ENCODE measurements at regions not wholly inside any gene's neighbourhood (a gene's known extent, or its start where the extent isn't known, plus 50 kb on each side); places are given as distances from the start of the nearest gene placed in this dataset.

DNA sequence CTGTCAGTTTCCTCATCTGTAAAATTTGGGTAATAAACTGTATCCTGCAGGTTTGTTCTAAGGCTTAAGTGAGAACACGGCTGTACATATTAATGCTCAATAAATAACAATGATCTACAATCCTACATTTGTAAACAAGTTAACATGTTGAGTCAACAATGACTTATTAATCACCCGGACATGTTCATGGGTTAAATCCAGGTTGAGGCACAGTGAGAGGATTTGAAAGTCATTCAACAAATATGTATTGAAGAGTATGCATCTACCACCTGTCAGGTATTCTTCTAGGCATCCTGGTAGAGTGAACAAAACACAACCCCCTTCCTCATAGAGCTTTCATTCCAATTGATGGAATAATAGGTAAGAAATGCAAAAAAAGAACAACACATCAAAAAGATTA lies 554.7 kb upstream of the SLC35B3 start:
- ATAC-seq (no peak), DNase-seq (no peak)
- H3K27me3 ChIP-seq (ENCODE audit: control insufficient read depth, insufficient read depth, low read length): no peaks in the 10 kb centered on the region
- H3K36me3 Mint-ChIP-seq: no peaks in the 10 kb centered on the region
- TF ChIP-seq, protein P1, sequence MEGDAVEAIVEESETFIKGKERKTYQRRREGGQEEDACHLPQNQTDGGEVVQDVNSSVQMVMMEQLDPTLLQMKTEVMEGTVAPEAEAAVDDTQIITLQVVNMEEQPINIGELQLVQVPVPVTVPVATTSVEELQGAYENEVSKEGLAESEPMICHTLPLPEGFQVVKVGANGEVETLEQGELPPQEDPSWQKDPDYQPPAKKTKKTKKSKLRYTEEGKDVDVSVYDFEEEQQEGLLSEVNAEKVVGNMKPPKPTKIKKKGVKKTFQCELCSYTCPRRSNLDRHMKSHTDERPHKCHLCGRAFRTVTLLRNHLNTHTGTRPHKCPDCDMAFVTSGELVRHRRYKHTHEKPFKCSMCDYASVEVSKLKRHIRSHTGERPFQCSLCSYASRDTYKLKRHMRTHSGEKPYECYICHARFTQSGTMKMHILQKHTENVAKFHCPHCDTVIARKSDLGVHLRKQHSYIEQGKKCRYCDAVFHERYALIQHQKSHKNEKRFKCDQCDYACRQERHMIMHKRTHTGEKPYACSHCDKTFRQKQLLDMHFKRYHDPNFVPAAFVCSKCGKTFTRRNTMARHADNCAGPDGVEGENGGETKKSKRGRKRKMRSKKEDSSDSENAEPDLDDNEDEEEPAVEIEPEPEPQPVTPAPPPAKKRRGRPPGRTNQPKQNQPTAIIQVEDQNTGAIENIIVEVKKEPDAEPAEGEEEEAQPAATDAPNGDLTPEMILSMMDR (IDR thresholded peaks at IDR 0.05): no peak
- H3K4me3 ChIP-seq (ENCODE audit: low read length): no peak overlapping the region
- no peaks in the 10 kb centered on the region for H3K27me3 Mint-ChIP-seq (ENCODE audit: low read depth in 2 of 2)
- intact Hi-C loops (cut with micrococcal nuclease): no loop called here
- H3K27ac ChIP-seq (ENCODE audit: low read length): no peak overlapping the region
- H3K27ac Mint-ChIP-seq: no peak overlapping the region
- H3K4me1 Mint-ChIP-seq: no peaks in the 10 kb centered on the region
- 60% methylated on average over 1 of the region's 2 CpGs for WGBS (ENCODE audit: insufficient coverage)
- H3K4me3 Mint-ChIP-seq: no peak overlapping the region
- no peaks in the 10 kb centered on the region for H3K9me3 ChIP-seq (ENCODE audit: control insufficient read depth, insufficient read depth, low read length)
- H3K4me1 ChIP-seq (ENCODE audit: control insufficient read depth, insufficient read depth, low read length): no peaks in the 10 kb centered on the region
- H3K36me3 ChIP-seq (ENCODE audit: control insufficient read depth, insufficient read depth, low read length): no peaks in the 10 kb centered on the region
- peaks cover 0 to 3% of the 10 kb centered on the region in 2 donors for H3K9me3 Mint-ChIP-seq

DNA sequence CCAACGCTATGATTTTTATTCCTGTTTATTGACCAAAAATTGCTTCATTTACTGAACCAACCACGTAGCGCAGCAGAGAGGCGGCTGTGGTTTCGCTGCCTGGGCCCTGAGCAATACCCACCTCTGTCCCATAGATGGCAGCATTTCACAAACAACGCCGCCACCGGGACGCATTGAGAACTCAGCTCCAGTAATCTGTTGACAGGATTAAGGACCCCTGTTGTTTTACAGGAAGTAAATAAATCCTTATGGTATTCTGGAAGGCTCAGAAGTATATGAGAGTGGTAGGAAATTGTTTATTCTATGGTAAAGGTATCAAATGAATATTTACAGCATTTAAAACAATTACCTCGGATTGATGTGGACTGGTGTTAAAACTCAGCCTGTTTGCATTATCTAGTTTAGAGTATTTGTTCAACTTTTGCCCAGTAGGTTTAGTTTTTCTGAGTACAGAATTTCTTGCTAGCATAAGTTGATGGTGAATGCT lies 547.9 kb upstream of the SLC35B3 start:
- peak; percentile 15 to 63 for DNase-seq
- Histone ChIP-seq H3K36me3 (ENCODE audit: control insufficient read depth, insufficient read depth, low read length) (no peaks in the 10 kb centered on the region), H3K4me1 (ENCODE audit: control insufficient read depth, insufficient read depth, low read length) (no peaks in the 10 kb centered on the region), H3K27me3 (ENCODE audit: control insufficient read depth, insufficient read depth, low read length) (no peaks in the 10 kb centered on the region), H3K4me3 (ENCODE audit: low read length) (no peak overlapping the region), H3K27ac (ENCODE audit: low read length) (no peak overlapping the region), H3K9me3 (ENCODE audit: control insufficient read depth, insufficient read depth, low read length) (no peaks in the 10 kb centered on the region)
- Mint-ChIP-seq H3K4me1 (peaks cover 0 to 6% of the 10 kb centered on the region in 2 donors), H3K36me3 (no peaks in the 10 kb centered on the region), H3K9me3 (peaks cover 3 to 5% of the 10 kb centered on the region in 2 donors), H3K4me3 (no peak overlapping the region), H3K27me3 (ENCODE audit: low read depth in 2 of 2) (no peaks in the 10 kb centered on the region), H3K27ac (no peak overlapping the region)
- WGBS (ENCODE audit: insufficient coverage): 11% methylated on average over 10 of the region's 10 CpGs
- intact Hi-C loops (cut with micrococcal nuclease): loop anchor here (5.0 kb wide), 1 partner anchor 1449 kb away; no protein-coding TSS in a partner anchor
- peak; percentile 68 to 88 (median 74) for ATAC-seq
- TF ChIP-seq, protein P1 (IDR thresholded peaks at IDR 0.05): peak; percentile 67

DNA sequence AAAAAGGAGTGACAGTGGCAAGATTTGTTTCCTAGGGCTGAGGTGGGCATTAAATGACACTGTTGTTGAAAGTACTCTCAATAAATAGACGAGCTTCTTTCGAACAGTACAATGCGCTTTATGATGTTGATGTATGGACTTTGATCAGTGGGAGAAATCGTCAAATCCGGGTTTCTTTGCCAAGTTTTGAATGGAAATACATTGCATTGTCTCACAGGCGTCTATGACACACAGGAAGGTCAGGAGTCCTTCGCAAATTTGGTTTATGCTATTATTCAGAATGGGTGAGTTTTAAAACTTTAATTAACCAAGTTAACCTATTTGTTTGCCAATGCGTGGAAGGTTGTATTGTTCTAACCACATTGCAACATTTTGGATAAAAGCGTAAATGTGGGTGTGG lies 547.3 kb upstream of the SLC35B3 start:
- no peak overlapping the region for H3K27ac Mint-ChIP-seq
- WGBS (ENCODE audit: insufficient coverage): 76% methylated on average over 9 of the region's 9 CpGs
- H3K27me3 Mint-ChIP-seq (ENCODE audit: low read depth in 2 of 2): no peaks in the 10 kb centered on the region
- peaks cover 5 to 6% of the 10 kb centered on the region in 2 donors for H3K9me3 Mint-ChIP-seq
- ATAC-seq (no peak), DNase-seq (no peak)
- Histone ChIP-seq H3K4me1 (ENCODE audit: control insufficient read depth, insufficient read depth, low read length) (no peaks in the 10 kb centered on the region), H3K9me3 (ENCODE audit: control insufficient read depth, insufficient read depth, low read length) (no peaks in the 10 kb centered on the region), H3K27me3 (ENCODE audit: control insufficient read depth, insufficient read depth, low read length) (no peaks in the 10 kb centered on the region), H3K36me3 (ENCODE audit: control insufficient read depth, insufficient read depth, low read length) (no peaks in the 10 kb centered on the region), H3K4me3 (ENCODE audit: low read length) (no peak overlapping the region), H3K27ac (ENCODE audit: low read length) (no peak overlapping the region)
- no peaks in the 10 kb centered on the region for H3K36me3 Mint-ChIP-seq
- TF ChIP-seq, protein P1 (IDR thresholded peaks at IDR 0.05): no peak
- H3K4me1 Mint-ChIP-seq: peaks cover 0 to 6% of the 10 kb centered on the region in 2 donors
- intact Hi-C loops (cut with micrococcal nuclease): loop anchor here (5.0 kb wide), 1 partner anchor 1450 kb away; no protein-coding TSS in a partner anchor
- H3K4me3 Mint-ChIP-seq: no peak overlapping the region

DNA sequence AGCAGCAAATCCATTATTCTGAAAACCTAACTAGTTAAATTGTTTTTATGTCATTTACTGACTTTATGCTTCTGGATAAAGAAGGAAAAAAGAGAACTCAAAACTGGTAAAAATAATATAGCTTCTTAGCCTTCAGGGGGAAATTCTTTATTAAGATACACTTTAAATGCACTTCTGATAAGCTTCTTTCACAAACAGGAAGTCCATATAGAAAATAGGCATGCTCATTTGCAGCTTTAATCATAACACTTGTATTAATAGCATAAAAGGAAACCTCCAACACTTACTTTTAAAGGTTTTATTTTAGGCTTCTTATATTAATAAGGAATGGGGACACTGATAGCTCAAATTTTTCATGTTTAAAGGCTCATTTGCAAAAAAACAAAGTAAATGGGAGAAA lies 538.0 kb upstream of the SLC35B3 start:
- peaks cover 8% of the 10 kb centered on the region for H3K36me3 Mint-ChIP-seq

More for the DNA sequence above, 538.0 kb upstream of the SLC35B3 start:
- Mint-ChIP-seq H3K27me3 (ENCODE audit: low read depth in 2 of 2) (no peaks in the 10 kb centered on the region), H3K9me3 (peaks cover 5 to 11% of the 10 kb centered on the region in 2 donors), H3K27ac (no peak overlapping the region), H3K4me1 (no peaks in the 10 kb centered on the region), H3K4me3 (no peak overlapping the region)
- DNase-seq (no peak), ATAC-seq (no peak)
- Histone ChIP-seq H3K9me3 (ENCODE audit: control insufficient read depth, insufficient read depth, low read length) (no peaks in the 10 kb centered on the region), H3K27me3 (ENCODE audit: control insufficient read depth, insufficient read depth, low read length) (no peaks in the 10 kb centered on the region), H3K4me3 (ENCODE audit: low read length) (no peak overlapping the region), H3K4me1 (ENCODE audit: control insufficient read depth, insufficient read depth, low read length) (no peaks in the 10 kb centered on the region), H3K36me3 (ENCODE audit: control insufficient read depth, insufficient read depth, low read length) (no peaks in the 10 kb centered on the region), H3K27ac (ENCODE audit: low read length) (no peak overlapping the region)
- TF ChIP-seq, protein P1 (IDR thresholded peaks at IDR 0.05): no peak
- intact Hi-C loops (cut with micrococcal nuclease): loop anchor here (10.0 kb wide), 1 partner anchor 1831 kb away; no protein-coding TSS in a partner anchor

Measured in natural killer cell (primary cell).